Colonic mucosa (tissue), 4 donors: ENCODE measurements at regions not wholly inside any gene's neighbourhood (a gene's known extent, or its start where the extent isn't known, plus 50 kb on each side); places are given as distances from the start of the nearest gene placed in this dataset.

ENCODE experiments used
- DNase-seq: peaks from one replicate; pipeline ENCODE4 v3.0.0-alpha.2; 2020
- H3K27ac ChIP-seq: fragments of 200-600 bp; one replicate; pipeline ENCODE4 v1.8.0; 2021
- H3K27me3 ChIP-seq: fragments of 200-600 bp; one replicate; pipeline ENCODE4 v1.8.0; 2021
- H3K36me3 ChIP-seq: fragments of 200-600 bp; one replicate; pipeline ENCODE4 v1.8.0; 2021
- H3K4me1 ChIP-seq: fragments of 200-600 bp; one replicate; pipeline ENCODE4 v1.8.0; 2021; ENCODE audit warnings: mild to moderate bottlenecking
- H3K4me3 ChIP-seq: fragments of 200-600 bp; one replicate; pipeline ENCODE4 v1.8.0; 2021
- H3K9ac ChIP-seq, 2 donors: one replicate each; pipeline ENCODE4 v1.7.0; 2013; ENCODE audit warnings: control low read depth in 2 of 2, low read depth in 2 of 2, low read length in 2 of 2
- H3K9me3 ChIP-seq: fragments of 200-600 bp; one replicate; pipeline ENCODE4 v1.8.0; 2021
- CTCF ChIP-seq: fragments of 200-600 bp; IDR thresholded peaks from one replicate; pipeline ENCODE4 v1.8.0; 2022; ENCODE audit warnings: antibody characterized with exemption, mild to moderate bottlenecking
- intact Hi-C: fragments of 100-400 bp; cut with DNase I; formaldehyde crosslinking; loops from one replicate; pipeline ENCODE4 v1.14.1; 2022
- donor health status: healthy.
- donor health status: DM: no; HTN: no; CAD: no.
- donor health status: DM: no; HTN: no; CAD: no.

- Histone ChIP-seq H3K36me3 (no peaks in the 10 kb centered on the region), H3K27me3 (no peaks in the 10 kb centered on the region), H3K9me3 (no peaks in the 10 kb centered on the region), H3K27ac (no peak overlapping the region), H3K9ac (no peak overlapping the region), H3K4me1 (no peaks in the 10 kb centered on the region), H3K4me3 (no peak overlapping the region)
- no peak for DNase-seq
- TF ChIP-seq CTCF: no peak
- intact Hi-C loops: no loop called here
These were observed 606.3 kb upstream of the CDH11 start for GRCh38 chr16:65728167-65728566.

- Histone ChIP-seq H3K36me3 (no peaks in the 10 kb centered on the region), H3K27me3 (no peaks in the 10 kb centered on the region), H3K9ac (no peak overlapping the region), H3K9me3 (no peaks in the 10 kb centered on the region), H3K27ac (no peak overlapping the region), H3K4me1 (no peaks in the 10 kb centered on the region), H3K4me3 (no peak overlapping the region)
- intact Hi-C loops: no loop called here
- no peak for DNase-seq
- no peak for TF ChIP-seq CTCF
These were observed 605.8 kb upstream of the CDH11 start for GRCh38 chr16:65727534-65728137.

- intact Hi-C loops: no loop called here
- no peak for TF ChIP-seq CTCF
- Histone ChIP-seq H3K9ac (no peak overlapping the region), H3K36me3 (no peaks in the 10 kb centered on the region), H3K4me1 (no peaks in the 10 kb centered on the region), H3K4me3 (no peak overlapping the region), H3K27me3 (no peaks in the 10 kb centered on the region), H3K9me3 (no peaks in the 10 kb centered on the region), H3K27ac (no peak overlapping the region)
- no peak for DNase-seq
These were observed 603.4 kb upstream of the CDH11 start for GRCh38 chr16:65725156-65725845.

GRCh38 chr16:65722429-65722828 is 600.6 kb upstream of the CDH11 start:
- Histone ChIP-seq H3K9ac (no peak overlapping the region), H3K4me3 (no peak overlapping the region), H3K27ac (no peak overlapping the region), H3K27me3 (no peaks in the 10 kb centered on the region), H3K4me1 (no peaks in the 10 kb centered on the region), H3K36me3 (no peaks in the 10 kb centered on the region), H3K9me3 (no peaks in the 10 kb centered on the region)
- no peak for TF ChIP-seq CTCF
- no peak for DNase-seq
- intact Hi-C loops: no loop called here

GRCh38 chr16:65717846-65718245 is 596.0 kb upstream of the CDH11 start:
- no peak for TF ChIP-seq CTCF
- no peak for DNase-seq
- Histone ChIP-seq H3K9ac (no peak overlapping the region), H3K4me3 (no peak overlapping the region), H3K9me3 (no peaks in the 10 kb centered on the region), H3K27ac (no peak overlapping the region), H3K36me3 (no peaks in the 10 kb centered on the region), H3K4me1 (no peaks in the 10 kb centered on the region), H3K27me3 (no peaks in the 10 kb centered on the region)
- intact Hi-C loops: no loop called here
